ENCODE measurements at regions not wholly inside any gene's neighbourhood (a gene's known extent, or its start where the extent isn't known, plus 50 kb on each side); places are given as distances from the start of the nearest gene placed in this dataset.
"Not testable (repeated sequence)": the region's sequence is repeated elsewhere in the genome, so short reads cannot be mapped to it uniquely, and the experiment has no call there.

DNA sequence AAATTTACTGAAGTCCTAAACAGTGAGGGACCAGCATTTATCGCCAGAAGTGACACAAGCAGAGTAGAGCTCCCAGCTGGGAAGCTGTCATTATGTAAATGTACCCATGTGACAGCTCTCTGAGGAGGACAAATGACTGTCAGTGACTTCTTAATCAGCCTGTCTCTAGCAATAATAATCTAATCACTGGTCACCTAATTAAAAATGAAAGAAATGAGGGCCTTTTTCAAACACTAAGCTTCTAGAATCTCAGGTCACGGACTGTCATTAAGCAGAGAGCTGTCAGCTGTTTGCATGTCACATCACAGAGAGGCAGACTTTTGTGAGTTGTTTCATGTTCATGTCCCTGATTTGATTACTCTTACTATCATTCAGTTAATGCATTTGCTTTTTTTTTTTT lies 77.9 kb upstream of the FBXL17 start:
- DNase-seq (ENCODE audit: low spot score), result no peak

GRCh38 chr5:108451269-108451668 lies 69.4 kb upstream of the FBXL17 start:
- no peak for DNase-seq (ENCODE audit: low spot score)

- not testable (repeated sequence) for DNase-seq (ENCODE audit: low spot score)
Observed at GRCh38 chr5:108444130-108444529, 62.2 kb upstream of the FBXL17 start.

DNA sequence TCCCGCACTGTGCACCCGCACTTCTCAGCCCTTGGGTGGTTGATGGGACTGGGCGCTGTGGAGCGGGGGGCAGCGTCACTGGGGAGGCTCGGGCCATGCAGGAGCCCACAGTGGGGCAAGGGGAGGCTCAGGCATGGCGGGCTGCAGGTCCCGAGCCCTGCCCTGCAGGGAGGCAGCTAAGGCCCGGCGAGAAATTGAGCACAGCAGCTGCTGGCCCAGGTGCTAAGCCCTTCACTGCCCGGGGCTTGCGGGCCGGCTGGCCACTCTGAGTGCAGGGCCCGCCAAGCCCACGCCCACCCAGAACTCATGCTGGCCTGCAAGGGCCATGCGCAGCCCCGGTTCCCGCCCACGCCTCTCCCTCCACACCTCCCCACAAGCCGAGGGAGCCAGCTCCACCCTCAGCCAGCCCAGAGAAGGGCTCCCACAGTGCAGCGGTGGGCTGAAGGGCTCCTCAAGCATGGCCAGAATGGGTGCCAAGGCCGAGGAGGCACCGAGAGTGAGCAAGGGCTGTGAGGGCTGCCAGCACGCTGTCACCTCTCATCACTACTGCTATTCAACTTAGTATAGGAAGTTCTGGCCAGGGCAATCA lies 60.3 kb upstream of the FBXL17 start:
- not testable (repeated sequence) for DNase-seq (ENCODE audit: low spot score)

DNA sequence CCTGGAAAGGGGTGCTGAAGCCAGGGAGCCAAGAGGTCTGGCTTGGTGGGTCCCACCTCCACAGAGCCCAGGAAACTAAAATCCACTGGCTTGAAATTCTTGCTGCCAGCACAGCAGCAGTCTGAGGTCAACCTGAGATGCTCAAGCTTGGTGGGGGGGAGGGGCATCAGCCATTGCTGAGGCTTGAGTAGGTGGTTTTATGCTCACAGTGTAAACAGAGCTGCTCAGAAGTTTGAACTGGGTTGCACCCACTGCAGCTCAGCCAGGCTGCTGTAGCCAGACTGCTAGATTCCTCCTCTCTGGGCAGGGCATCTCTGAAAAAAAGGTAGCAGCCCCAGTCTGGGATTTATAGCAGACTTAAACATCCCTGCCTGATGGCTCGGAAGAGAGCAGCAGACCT lies 55.5 kb upstream of the FBXL17 start:
- DNase-seq (ENCODE audit: low spot score), result no peak

DNA sequence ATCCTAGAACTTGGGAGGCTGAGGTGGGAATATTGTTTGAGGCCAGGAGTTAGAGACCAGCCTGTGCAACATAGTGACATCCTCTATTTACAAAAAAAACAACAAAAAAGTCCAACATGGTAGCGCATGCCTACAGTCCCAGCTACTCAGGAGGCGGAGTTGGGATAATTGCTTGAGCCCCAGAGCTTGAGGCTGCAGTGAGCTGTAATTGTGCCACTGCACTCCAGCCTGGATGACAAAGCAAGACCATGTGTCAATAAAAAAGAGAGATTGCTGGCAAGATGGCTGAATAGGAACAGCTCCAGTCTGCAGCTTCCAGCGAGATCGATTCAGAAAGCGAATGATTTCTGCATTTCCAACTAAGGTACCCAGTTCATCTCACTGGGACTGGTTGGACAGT lies 54.8 kb upstream of the FBXL17 start:
- no peak for DNase-seq (ENCODE audit: low spot score)

DNA sequence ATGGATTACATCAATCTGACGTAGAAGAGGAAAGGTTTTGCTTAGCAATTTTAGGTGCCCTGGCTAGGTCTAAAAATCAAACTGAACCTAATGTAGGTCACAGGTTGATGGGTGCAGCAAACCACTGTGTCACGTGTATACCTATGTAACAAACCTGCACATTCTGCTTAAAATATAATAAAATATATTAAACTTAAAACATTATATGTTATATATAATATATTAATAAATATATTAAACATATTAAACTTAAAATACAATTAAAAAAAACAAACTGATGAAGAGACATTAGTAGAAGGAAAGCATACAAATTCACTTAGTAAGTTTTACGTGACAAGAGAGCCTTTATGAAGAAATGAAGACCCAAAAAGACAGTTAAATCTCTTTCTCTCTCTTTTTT lies 51.7 kb upstream of the FBXL17 start:
- no peak for DNase-seq (ENCODE audit: low spot score)

- DNase-seq (ENCODE audit: low spot score), result no peak
Observed at GRCh38 chr5:108432024-108432423, 50.1 kb upstream of the FBXL17 start.
